ENCODE measurements at regions not wholly inside any gene's neighbourhood (a gene's known extent, or its start where the extent isn't known, plus 50 kb on each side); places are given as distances from the start of the nearest gene placed in this dataset.

DNA sequence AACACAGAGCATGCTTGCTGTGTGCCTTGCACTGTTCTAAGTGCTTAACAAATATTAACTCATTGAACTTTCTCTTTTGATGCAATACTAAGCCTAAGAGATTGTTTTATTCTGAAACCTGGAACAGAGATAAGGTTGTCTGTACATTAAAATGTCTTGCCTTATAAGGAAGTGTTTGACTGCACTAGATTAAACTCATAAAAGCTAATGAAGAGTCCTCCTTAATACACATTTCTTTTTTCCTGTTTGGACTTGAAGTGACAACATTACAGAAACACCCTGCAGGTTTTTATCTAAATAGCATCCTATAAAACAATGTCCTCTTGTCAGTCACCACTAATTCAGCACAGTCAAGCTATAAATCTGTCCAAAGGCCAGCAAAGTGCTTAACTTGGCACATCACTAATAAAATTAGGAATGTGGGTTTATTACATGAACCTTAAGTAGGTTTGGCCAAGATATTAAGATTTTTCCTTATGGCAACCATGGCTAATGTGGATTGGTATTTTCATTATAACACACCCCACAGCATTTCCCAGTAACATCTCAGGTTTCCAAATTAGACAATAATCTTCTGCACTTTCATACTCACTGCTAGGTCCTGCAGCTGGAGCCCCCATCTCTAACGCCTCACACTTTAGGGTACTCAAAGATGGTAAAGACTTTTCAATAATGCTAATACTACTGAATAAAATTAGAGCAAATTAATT lies 389.7 kb downstream of the LMO4 start:
- no peak for DNase-seq

- DNase-seq = no peak
Measured at GRCh38 chr1:87719658-87720057, 391.0 kb downstream of the LMO4 start.

GRCh38 chr1:87720561-87720960 lies 391.9 kb downstream of the LMO4 start:
- no peak for DNase-seq

- no peak for DNase-seq
Measured at GRCh38 chr1:87723193-87723592, 394.5 kb downstream of the LMO4 start.

DNA sequence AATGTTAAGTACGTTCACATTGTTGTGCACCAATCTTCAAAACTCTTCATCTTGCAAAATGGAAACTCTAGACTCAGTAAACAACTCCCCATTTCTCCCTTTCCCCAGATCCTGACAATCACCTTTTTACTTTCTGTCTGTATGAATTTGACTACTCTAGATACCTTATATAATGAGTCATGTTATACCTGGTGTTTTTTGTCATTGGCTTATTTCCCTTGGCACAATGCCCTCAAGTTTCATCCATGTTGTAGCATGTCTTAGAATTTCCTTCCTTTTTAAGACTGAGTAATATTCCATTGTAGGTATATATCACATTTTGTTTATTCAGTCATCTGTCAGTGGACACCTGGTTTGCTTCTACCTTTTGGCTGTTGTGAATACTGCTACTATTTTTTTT lies 399.5 kb downstream of the LMO4 start:
- DNase-seq = no peak

DNA sequence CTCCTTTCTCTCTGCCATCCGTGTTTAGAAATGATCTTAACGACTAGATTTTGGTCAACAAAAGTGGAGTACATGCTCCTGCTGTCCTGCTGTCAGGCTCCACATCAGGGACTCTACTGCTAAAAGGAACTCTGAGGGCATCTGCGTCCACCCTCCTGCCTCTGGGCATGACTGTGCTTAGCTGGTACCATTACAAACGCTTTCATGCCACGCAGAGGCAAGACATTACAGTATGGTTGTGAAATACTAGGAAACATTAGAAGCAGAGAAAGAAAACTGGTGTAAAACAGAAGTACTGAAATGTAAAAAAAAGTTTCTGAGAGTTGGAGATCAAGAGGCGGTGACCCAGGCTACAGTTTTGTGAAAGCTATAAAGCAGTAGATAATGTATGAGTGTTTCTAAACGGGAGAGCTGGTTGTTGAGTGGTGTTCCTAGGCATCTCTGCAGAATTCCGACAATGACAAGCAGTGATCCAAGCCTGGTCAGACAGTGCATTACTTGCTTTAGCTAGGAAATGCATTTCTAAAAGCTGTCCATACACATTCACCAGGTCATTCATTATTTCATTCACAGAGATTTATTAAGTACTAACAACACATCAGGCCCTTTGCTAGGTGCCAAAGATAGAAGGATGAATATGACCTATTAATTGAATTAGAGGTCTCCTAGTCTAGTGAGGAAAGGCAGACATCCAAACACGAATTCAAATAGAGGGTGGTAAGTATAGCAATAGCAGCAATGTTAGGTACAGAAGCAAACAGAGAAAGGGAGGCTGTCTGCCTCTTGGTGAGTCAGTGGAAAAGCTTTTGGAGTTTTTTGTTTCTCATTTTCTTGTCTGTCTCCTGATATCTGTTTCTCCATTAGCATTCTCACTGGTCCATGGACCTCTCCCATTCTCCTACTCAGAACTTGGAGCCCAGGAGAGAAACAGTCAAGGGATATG lies 401.9 kb downstream of the LMO4 start:
- DNase-seq = no peak

DNA sequence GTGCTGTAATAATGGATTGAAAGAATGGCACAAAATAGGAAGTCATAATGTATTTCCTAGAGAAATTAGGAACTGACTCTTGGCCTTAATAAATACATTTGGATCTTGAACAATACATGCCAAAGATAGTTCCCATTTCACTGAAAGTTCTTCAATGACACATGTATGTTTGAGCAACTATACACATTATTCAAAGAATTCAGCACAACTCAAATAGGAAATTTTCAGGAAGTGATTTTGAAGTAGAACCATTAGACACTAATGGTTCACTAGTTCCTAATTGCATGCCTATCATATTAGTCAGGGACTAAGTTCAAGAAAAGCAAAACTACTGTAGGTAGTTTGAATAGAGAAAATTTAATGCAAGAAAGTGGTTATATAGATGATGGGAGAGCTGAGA lies 404.7 kb downstream of the LMO4 start:
- no peak for DNase-seq

DNA sequence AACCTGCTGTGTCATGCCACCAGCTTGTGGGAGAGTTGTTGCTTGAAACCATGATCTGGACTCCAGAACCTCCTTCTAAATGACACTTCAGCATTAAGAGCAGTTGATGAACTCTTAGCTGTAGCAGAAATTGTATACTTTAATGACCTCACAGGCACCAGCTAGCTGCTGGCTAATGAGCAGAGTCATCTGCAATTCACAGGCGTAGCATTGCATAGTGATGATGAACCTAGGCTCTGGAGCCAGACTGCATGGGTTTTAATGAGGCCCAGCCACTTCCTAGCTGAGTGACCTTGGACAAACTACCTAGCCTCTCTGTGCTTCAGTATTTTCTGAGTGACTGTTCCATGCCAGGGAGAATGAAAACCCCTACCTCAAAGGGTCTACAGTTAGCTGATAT lies 407.1 kb downstream of the LMO4 start:
- DNase-seq = no peak

- no peak for DNase-seq
Measured at GRCh38 chr1:87739141-87739540, 410.5 kb downstream of the LMO4 start.

DNA sequence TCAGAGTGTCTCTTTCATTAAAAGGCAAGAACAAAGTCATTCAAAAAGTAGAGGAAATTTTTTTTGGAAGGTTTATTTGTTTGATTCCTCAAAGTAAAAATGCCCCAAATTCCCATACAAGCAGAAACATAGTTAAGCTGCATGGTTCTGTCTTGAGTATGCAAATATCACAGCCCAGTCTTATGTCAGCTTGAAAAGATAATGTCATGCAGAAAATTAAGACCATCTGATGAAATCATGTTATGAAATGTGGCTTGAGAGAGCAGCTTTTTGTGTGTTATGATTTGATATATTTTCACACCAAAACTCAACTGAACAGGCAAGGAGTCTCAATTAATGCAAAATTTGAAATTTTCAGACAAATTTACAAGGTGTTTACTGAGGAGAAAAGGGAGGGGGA lies 411.0 kb downstream of the LMO4 start:
- no peak for DNase-seq

- DNase-seq = no peak
Measured at GRCh38 chr1:87743256-87743655, 414.6 kb downstream of the LMO4 start.

GRCh38 chr1:87744056-87744455 lies 415.4 kb downstream of the LMO4 start:
- no peak for DNase-seq

DNA sequence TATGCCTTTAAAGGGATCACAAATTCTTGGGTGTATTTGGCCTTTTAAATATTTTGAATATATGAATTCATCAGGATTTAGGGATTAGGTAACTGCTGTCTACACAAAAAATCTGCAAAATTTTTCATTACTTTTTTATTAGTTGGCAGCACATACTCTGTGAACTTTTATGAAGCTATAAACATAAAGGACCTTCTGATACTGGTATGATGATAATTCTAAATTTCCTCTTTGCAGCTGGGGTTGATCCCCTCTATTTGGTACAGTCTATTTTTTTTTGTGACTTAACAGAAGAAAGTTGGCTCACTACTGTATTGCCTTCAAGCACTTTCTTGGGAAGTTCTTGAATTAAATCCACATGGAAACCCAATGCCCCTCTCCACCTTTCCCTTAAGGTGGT lies 416.1 kb downstream of the LMO4 start:
- DNase-seq = no peak

DNA sequence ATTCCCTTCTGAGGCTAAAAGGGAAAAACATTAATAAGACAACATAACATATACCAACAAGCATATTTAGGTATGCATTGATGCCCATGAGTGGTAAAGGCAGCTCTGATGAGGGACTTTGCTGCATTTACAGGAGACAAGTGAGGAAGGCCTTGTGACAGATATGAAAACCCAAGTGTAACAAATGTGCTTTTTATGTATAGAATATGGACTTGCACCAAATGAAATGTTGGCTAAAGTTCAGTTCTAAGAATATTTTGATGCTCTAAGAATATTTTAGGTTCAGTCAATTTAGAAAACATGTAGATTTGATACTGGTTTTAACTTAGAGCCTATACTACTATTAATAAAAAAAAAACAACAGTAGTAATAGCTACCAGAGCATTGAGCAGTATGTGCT lies 424.7 kb downstream of the LMO4 start:
- DNase-seq = no peak

- DNase-seq = no peak
Measured at GRCh38 chr1:87754139-87754538, 425.5 kb downstream of the LMO4 start.

DNA sequence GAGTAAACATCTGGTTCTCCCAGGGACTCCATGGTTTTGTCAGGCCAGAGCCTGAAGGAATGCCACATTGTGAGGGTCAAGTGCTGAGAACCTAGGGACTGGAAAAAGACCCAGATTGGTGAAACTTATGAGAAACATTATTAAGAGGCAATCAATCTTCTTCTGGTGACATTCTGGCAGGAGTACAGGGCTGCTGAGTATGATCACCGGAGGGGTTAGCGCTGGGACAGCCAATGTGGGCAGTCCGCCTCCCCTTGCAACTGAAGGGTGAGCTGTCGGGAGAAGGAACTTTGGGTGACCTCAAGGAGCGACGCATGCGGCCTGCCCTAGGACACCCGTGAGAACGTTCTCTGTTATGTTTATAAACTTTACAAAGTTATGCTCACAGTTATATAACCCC lies 429.0 kb downstream of the LMO4 start:
- no peak for DNase-seq

DNA sequence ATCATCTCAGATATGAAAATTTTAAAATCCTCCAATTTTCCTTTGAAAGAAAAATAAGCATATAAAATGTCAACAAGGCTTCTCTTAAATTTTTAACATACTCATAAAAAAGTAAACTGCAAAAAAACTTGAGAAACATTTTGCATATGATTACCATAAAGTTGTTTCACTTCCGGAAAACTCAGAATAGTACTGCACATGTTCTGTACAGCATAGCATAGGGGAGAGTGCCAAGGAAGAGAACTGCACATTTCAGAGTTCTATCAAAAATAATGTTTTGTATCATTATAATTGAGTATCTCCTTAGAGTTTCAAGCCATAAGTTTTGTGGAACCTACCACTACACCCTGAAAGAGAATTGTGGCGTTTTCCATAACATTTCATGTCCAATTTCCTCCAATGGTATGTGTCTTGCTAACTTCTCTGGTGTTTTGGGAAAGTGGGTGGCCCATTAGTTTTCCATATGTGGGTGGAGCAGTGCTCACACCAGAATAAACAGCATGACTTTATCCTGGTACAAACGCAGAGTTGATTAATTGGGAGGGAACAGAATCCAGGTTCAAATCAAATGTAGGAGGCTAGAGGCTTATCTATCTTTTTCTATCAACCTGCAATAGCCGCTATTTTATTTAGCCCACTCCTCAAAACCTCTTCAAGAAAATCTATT lies 430.9 kb downstream of the LMO4 start:
- no peak for DNase-seq

GRCh38 chr1:87760155-87760554 lies 431.5 kb downstream of the LMO4 start:
- DNase-seq = no peak

- DNase-seq = no peak
Measured at GRCh38 chr1:87760654-87761053, 432.0 kb downstream of the LMO4 start.

GRCh38 chr1:87763483-87763882 lies 434.8 kb downstream of the LMO4 start:
- DNase-seq = no peak

GRCh38 chr1:87765057-87765680 lies 436.5 kb downstream of the LMO4 start:
- DNase-seq = no peak

- DNase-seq = no peak
Measured at GRCh38 chr1:87765681-87766070, 437.0 kb downstream of the LMO4 start.
